ENCODE measurements at regions not wholly inside any gene's neighbourhood (a gene's known extent, or its start where the extent isn't known, plus 50 kb on each side); places are given as distances from the start of the nearest gene placed in this dataset.

- no peak for TF ChIP-seq CTCF (IDR thresholded peaks at IDR 0.05 in 8 of 11, conservative IDR thresholded peaks at IDR 0.05 in 3 of 11)
- TF ChIP-seq POLR2AphosphoS5 (IDR thresholded peaks at IDR 0.05): no peak
Observed at GRCh38 chr1:101293461-101294051, 56.7 kb downstream of the S1PR1 start.
